HCT116 (cell line): ENCODE measurements at regions not wholly inside any gene's neighbourhood (a gene's known extent, or its start where the extent isn't known, plus 50 kb on each side); places are given as distances from the start of the nearest gene placed in this dataset.

Source experiments
- ATAC-seq: fragments of 200-7000 bp; cut with Tn5 transposase; 2 replicates; pipeline ENCODE4 v1.9.1; 2020; ENCODE audit warnings: mild to moderate bottlenecking, moderate library complexity
- BruUV-seq: library from RNA; stranded (reverse); fragments of 400-500 nt; replicated peaks from 2 replicates; lab custom pipeline; 2021; lab: Mats Ljungman, UMichigan
- CTCF ChIA-PET: fragments of 300-600 bp; sonication (Branson Sonifier 250); formaldehyde crosslinking; loops from one replicate; lab custom pipeline; 2021; ENCODE audit warnings: antibody characterized with exemption; lab: Charles Lee
- POLR2A ChIA-PET: fragments of 300-600, 350-600 bp; sonication (Branson Sonifier 250); formaldehyde crosslinking; loops from one replicate; lab custom pipeline; 2021; ENCODE audit warnings: antibody characterized with exemption; lab: Charles Lee
- RAD21 ChIA-PET, 2 experiments: fragments of 300-600 bp; sonication (Branson Sonifier 250); formaldehyde crosslinking; loops; one replicate each; lab custom pipeline; 2023; ENCODE audit warnings: low total read pairs in 2 of 2; ENCODE audit not compliant: uncharacterized antibody in 2 of 2, unreplicated experiment in 2 of 2, low non-redundant PET in 1 of 2; lab: Charles Lee
- DNase-seq: peaks from one replicate; pipeline ENCODE4 v3.0.0-alpha.2; 2010; ENCODE audit warnings: low read depth, low spot score
- H2AFZ ChIP-seq: fragments of 200-600 bp; shearing (Covaris generic), sonication (generic); 2 replicates; pipeline ENCODE4 v1.6.1; 2017; ENCODE audit warnings: low read depth, mixed run types, mixed read lengths, antibody characterized with exemption, low read length; ENCODE audit not compliant: poor library complexity, severe bottlenecking
- H3K27ac ChIP-seq: 2 replicates; pipeline ENCODE4 v1.5.1; 2012; ENCODE audit warnings: low read depth, low read length
- H3K27me3 ChIP-seq: fragments of 200-600 bp; sonication (generic); 2 replicates; pipeline ENCODE4 v1.6.1; 2016; ENCODE audit warnings: mixed run types, low read length, mixed read lengths; ENCODE audit not compliant: insufficient read depth
- H3K36me3 ChIP-seq, 2 experiments: fragments of 200-500 bp in 1 of 2; fragments of 200-600 bp in 1 of 2; sonication (Bioruptor generic) in 1 of 2; sonication (generic) in 1 of 2; 2 replicates each; pipeline versions ENCODE4 v1.5.1 to v1.6.1; 2014 to 2016; ENCODE audit warnings: low read length in 2 of 2, inconsistent platforms in 1 of 2, mixed read lengths in 1 of 2, mixed run types in 1 of 2; ENCODE audit not compliant: insufficient read depth in 2 of 2, control insufficient read depth in 1 of 2
- H3K4me1 ChIP-seq, 2 experiments: fragments of 200-600 bp in 1 of 2; sonication (generic) in 1 of 2; 2 replicates each; pipeline versions ENCODE4 v1.5.1 to v1.6.1; 2012 to 2017; ENCODE audit warnings: low read length in 2 of 2, inconsistent platforms in 1 of 2, mild to moderate bottlenecking in 1 of 2, mixed read lengths in 1 of 2, mixed run types in 1 of 2, moderate library complexity in 1 of 2; ENCODE audit not compliant: insufficient read depth in 2 of 2, control insufficient read depth in 1 of 2
- H3K4me2 ChIP-seq: fragments of 200-600 bp; sonication (generic); 2 replicates; pipeline ENCODE4 v1.6.1; 2017; ENCODE audit warnings: mixed run types, low read length, mixed read lengths
- H3K4me3 ChIP-seq, 2 experiments: fragments of 200-600 bp in 1 of 2; sonication (generic) in 1 of 2; replicated peaks in 1 of 2; 2 replicates each; pipeline ENCODE4 v1.5.1; 2011 to 2016; ENCODE audit warnings: low read length in 2 of 2, control low read depth in 1 of 2, low read depth in 1 of 2, mild to moderate bottlenecking in 1 of 2, mixed read lengths in 1 of 2, mixed run types in 1 of 2
- H3K79me2 ChIP-seq: fragments of 200-600 bp; sonication (generic); 2 replicates; pipeline ENCODE4 v1.6.1; 2017; ENCODE audit warnings: mild to moderate bottlenecking, mixed run types, low read length, moderate library complexity, mixed read lengths; ENCODE audit not compliant: insufficient read depth
- H3K9ac ChIP-seq: fragments of 200-600 bp; sonication (generic); 2 replicates; pipeline ENCODE4 v1.6.1; 2016; ENCODE audit warnings: low read length, mixed read lengths
- H3K9me2 ChIP-seq: fragments of 200-600 bp; sonication (generic), shearing (Covaris generic); 2 replicates; pipeline ENCODE4 v1.6.1; 2017; ENCODE audit warnings: mixed run types, mild to moderate bottlenecking, moderate library complexity; ENCODE audit not compliant: insufficient read depth
- H3K9me3 ChIP-seq, 2 experiments: fragments of 200-500 bp in 1 of 2; fragments of 200-600 bp in 1 of 2; sonication (Bioruptor generic) in 1 of 2; sonication (generic) in 1 of 2; 2 replicates each; pipeline ENCODE4 v1.6.1; 2014 to 2017; ENCODE audit warnings: low read length in 2 of 2, mixed read lengths in 2 of 2, inconsistent platforms in 1 of 2, low read depth in 1 of 2, mild to moderate bottlenecking in 1 of 2, mixed run types in 1 of 2, moderate library complexity in 1 of 2; ENCODE audit not compliant: control insufficient read depth in 1 of 2, insufficient read depth in 1 of 2
- H4K20me1 ChIP-seq: fragments of 200-600 bp; sonication (generic), shearing (Covaris generic); 2 replicates; pipeline ENCODE4 v1.6.1; 2017; ENCODE audit warnings: mixed run types, mild to moderate bottlenecking, moderate library complexity; ENCODE audit not compliant: insufficient read depth
- CBX3 ChIP-seq: IDR thresholded peaks from 2 replicates; pipeline ENCODE4 v1.6.1; 2012; ENCODE audit warnings: low read depth
- CEBPB ChIP-seq: IDR thresholded peaks from 2 replicates; pipeline ENCODE4 v1.6.1; 2012; ENCODE audit warnings: low read depth
- ELF1 ChIP-seq: IDR thresholded peaks from 2 replicates; pipeline ENCODE4 v1.6.1; 2012; ENCODE audit warnings: low read depth, borderline replicate concordance
- EZH2 ChIP-seq: fragments of 200-600 bp; sonication (generic); IDR thresholded peaks from 2 replicates; pipeline ENCODE4 v1.6.1; 2017; ENCODE audit warnings: antibody characterized with exemption, mixed run types
- FOSL1 ChIP-seq: IDR thresholded peaks from 2 replicates; pipeline ENCODE4 v1.6.1; 2012; ENCODE audit warnings: low read depth
- JUND ChIP-seq: IDR thresholded peaks from 2 replicates; pipeline ENCODE4 v1.6.1; 2012
- POLR2A ChIP-seq: IDR thresholded peaks from 2 replicates; pipeline ENCODE4 v1.7.0; 2011; ENCODE audit warnings: borderline replicate concordance; ENCODE audit not compliant: insufficient read depth, insufficient read length; ENCODE audit errors: extremely low read depth
- POLR2AphosphoS5 ChIP-seq: IDR thresholded peaks from 2 replicates; pipeline ENCODE4 v1.6.1; 2011; ENCODE audit warnings: mild to moderate bottlenecking, low read depth, low read length, moderate library complexity
- SIN3A ChIP-seq: IDR thresholded peaks from 2 replicates; pipeline ENCODE4 v1.6.1; 2012; ENCODE audit warnings: low read depth
- SRF ChIP-seq: IDR thresholded peaks from 2 replicates; pipeline ENCODE4 v1.6.1; 2012; ENCODE audit warnings: low read depth
- YY1 ChIP-seq: IDR thresholded peaks from 2 replicates; pipeline ENCODE4 v1.6.1; 2011; ENCODE audit warnings: low read length, low read depth, moderate library complexity, mild to moderate bottlenecking; ENCODE audit not compliant: insufficient replicate concordance; ENCODE audit errors: extremely low read depth
- ZBTB33 ChIP-seq: IDR thresholded peaks from 2 replicates; pipeline ENCODE4 v1.6.1; 2011; ENCODE audit warnings: mild to moderate bottlenecking, low read length, moderate library complexity; ENCODE audit not compliant: insufficient replicate concordance; ENCODE audit errors: extremely low read depth
- ZFX ChIP-seq: fragments of 450-650 bp; IDR thresholded peaks from 2 replicates; pipeline ENCODE4 v1.6.1; 2017
- ZNF274 ChIP-seq: fragments of 200-500 bp; sonication (Bioruptor generic); IDR thresholded peaks from 2 replicates; pipeline ENCODE4 v1.6.1; 2014; ENCODE audit warnings: mild to moderate bottlenecking, low read depth, low read length, inconsistent platforms
- intact Hi-C: fragments of 100-400 bp; cut with micrococcal nuclease; formaldehyde crosslinking; loops from 2 replicates; pipeline ENCODE4 v1.10.0; 2022
- TF ChIP-seq, protein P1 (sequence below): IDR thresholded peaks from 2 replicates; pipeline ENCODE4 v1.6.1; 2012; ENCODE audit warnings: low read depth
- TF ChIP-seq, protein P2 (sequence below), 3 experiments: fragments of 200-600 bp in 1 of 3; sonication (generic) in 1 of 3; IDR thresholded peaks in 2 of 3; conservative IDR thresholded peaks in 1 of 3; 2 replicates each; pipeline ENCODE4 v1.5.1; 2012 to 2017; ENCODE audit warnings: low read depth in 2 of 3, low read length in 2 of 3, antibody characterized with exemption in 1 of 3, borderline replicate concordance in 1 of 3, control low read depth in 1 of 3, mild to moderate bottlenecking in 1 of 3, mixed read lengths in 1 of 3, mixed run types in 1 of 3, moderate library complexity in 1 of 3; ENCODE audit not compliant: insufficient read depth in 1 of 3
- TF ChIP-seq, protein P3 (sequence below): IDR thresholded peaks from 2 replicates; pipeline ENCODE4 v1.6.1; 2012

DNA sequence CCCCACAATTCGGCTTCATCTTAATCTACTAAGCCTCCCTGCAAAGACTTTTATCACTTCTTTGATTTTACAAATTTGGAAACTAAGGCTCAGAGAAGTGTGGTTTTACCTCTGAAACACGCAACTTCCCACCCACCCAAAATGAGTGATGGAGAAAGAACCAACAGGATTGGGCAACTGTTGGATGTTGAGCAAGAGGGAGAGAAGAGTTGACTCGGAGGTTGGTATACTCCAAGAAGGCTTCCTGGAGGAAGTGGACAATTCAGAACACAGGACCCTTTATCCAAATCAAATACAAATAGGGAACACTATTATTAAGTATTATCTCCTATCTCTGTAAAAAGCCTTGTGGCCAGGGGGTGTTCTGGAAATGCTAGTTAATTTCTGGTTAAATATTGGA lies 323.0 kb downstream of the C16orf95 start:
- CTCF ChIA-PET, result no interaction called here
- TF ChIP-seq ZFX (no peak), YY1 (no peak), EZH2 (no peak), ZNF274 (no peak), POLR2A (no peak), JUND (no peak), SIN3A (no peak), ELF1 (no peak), SRF (no peak), POLR2AphosphoS5 (no peak), CEBPB (no peak), FOSL1 (no peak), CBX3 (no peak), ZBTB33 (no peak)
- TF ChIP-seq, protein P1, sequence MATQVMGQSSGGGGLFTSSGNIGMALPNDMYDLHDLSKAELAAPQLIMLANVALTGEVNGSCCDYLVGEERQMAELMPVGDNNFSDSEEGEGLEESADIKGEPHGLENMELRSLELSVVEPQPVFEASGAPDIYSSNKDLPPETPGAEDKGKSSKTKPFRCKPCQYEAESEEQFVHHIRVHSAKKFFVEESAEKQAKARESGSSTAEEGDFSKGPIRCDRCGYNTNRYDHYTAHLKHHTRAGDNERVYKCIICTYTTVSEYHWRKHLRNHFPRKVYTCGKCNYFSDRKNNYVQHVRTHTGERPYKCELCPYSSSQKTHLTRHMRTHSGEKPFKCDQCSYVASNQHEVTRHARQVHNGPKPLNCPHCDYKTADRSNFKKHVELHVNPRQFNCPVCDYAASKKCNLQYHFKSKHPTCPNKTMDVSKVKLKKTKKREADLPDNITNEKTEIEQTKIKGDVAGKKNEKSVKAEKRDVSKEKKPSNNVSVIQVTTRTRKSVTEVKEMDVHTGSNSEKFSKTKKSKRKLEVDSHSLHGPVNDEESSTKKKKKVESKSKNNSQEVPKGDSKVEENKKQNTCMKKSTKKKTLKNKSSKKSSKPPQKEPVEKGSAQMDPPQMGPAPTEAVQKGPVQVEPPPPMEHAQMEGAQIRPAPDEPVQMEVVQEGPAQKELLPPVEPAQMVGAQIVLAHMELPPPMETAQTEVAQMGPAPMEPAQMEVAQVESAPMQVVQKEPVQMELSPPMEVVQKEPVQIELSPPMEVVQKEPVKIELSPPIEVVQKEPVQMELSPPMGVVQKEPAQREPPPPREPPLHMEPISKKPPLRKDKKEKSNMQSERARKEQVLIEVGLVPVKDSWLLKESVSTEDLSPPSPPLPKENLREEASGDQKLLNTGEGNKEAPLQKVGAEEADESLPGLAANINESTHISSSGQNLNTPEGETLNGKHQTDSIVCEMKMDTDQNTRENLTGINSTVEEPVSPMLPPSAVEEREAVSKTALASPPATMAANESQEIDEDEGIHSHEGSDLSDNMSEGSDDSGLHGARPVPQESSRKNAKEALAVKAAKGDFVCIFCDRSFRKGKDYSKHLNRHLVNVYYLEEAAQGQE, result no peak
- TF ChIP-seq, protein P2, sequence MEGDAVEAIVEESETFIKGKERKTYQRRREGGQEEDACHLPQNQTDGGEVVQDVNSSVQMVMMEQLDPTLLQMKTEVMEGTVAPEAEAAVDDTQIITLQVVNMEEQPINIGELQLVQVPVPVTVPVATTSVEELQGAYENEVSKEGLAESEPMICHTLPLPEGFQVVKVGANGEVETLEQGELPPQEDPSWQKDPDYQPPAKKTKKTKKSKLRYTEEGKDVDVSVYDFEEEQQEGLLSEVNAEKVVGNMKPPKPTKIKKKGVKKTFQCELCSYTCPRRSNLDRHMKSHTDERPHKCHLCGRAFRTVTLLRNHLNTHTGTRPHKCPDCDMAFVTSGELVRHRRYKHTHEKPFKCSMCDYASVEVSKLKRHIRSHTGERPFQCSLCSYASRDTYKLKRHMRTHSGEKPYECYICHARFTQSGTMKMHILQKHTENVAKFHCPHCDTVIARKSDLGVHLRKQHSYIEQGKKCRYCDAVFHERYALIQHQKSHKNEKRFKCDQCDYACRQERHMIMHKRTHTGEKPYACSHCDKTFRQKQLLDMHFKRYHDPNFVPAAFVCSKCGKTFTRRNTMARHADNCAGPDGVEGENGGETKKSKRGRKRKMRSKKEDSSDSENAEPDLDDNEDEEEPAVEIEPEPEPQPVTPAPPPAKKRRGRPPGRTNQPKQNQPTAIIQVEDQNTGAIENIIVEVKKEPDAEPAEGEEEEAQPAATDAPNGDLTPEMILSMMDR (IDR thresholded peaks at IDR 0.05 in 2 of 3, conservative IDR thresholded peaks at IDR 0.05 in 1 of 3; ENCODE audit: borderline replicate concordance in 1 of 3, insufficient read depth in 1 of 3, low read depth in 2 of 3, low read length in 2 of 3), result no peak
- TF ChIP-seq, protein P3, sequence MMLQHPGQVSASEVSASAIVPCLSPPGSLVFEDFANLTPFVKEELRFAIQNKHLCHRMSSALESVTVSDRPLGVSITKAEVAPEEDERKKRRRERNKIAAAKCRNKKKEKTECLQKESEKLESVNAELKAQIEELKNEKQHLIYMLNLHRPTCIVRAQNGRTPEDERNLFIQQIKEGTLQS, result no peak
- intact Hi-C loops, result no loop called here
- H3K4me3 ChIP-seq, result no peak overlapping the region
- no peak for DNase-seq
- peaks cover 66% of the 10 kb centered on the region for H3K27me3 ChIP-seq
- no peak overlapping the region for H3K4me2 ChIP-seq
- BruUV-seq, result no TSS peak
- H3K36me3 ChIP-seq, result no peaks in the 10 kb centered on the region
- H3K79me2 ChIP-seq, result no peaks in the 10 kb centered on the region
- no peak overlapping the region for H2AFZ ChIP-seq
- H3K9me3 ChIP-seq, result no peaks in the 10 kb centered on the region
- RAD21 ChIA-PET, result no interaction called here
- no peak for ATAC-seq
- no peak overlapping the region for H3K9ac ChIP-seq
- no peak overlapping the region for H3K27ac ChIP-seq
- POLR2A ChIA-PET, result no interaction called here
- no peaks in the 10 kb centered on the region for H4K20me1 ChIP-seq
- no peaks in the 10 kb centered on the region for H3K9me2 ChIP-seq
- H3K4me1 ChIP-seq, result peaks cover 0 to 6% of the 10 kb centered on the region in 2 experiments; a peak in 2 of 4 replicates
